ENCODE measurements at regions not wholly inside any gene's neighbourhood (a gene's known extent, or its start where the extent isn't known, plus 50 kb on each side); places are given as distances from the start of the nearest gene placed in this dataset.
"Not testable (repeated sequence)": the region's sequence is repeated elsewhere in the genome, so short reads cannot be mapped to it uniquely, and the experiment has no call there.

GRCh38 chr12:53872367-53872766 is 66.3 kb upstream of the HOXC13 start:
- Histone ChIP-seq H3K36me3 (no peaks in the 10 kb centered on the region), H3K4me1 (no peaks in the 10 kb centered on the region), H3K4me3 (no peak overlapping the region), H3K27me3 (peaks cover 0 to 44% (median 0%) of the 10 kb centered on the region in 4 donors), H3K9me3 (no peaks in the 10 kb centered on the region), H3K27ac (replicated peaks in 1 of 4) (no peak overlapping the region)
- intact Hi-C loops (cut with DNase I) = no loop called here
- no peak for TF ChIP-seq POLR2A (IDR thresholded peaks at IDR 0.05; ENCODE audit: low read depth)
- TF ChIP-seq CTCF (IDR thresholded peaks at IDR 0.05) = no peak
- no peak for TF ChIP-seq POLR2AphosphoS5 (IDR thresholded peaks at IDR 0.05)
- TF ChIP-seq EP300 (IDR thresholded peaks at IDR 0.05) = no peak
- 58% methylated on average over 2 of the region's 2 CpGs for WGBS
- no peak for DNase-seq (ENCODE audit: extremely low spot score)

- H3K27me3 ChIP-seq = peaks cover 0 to 21% (median 0%) of the 10 kb centered on the region in 4 donors
- H3K9me3 ChIP-seq; H3K4me3 ChIP-seq; H3K27ac ChIP-seq (replicated peaks in 1 of 4); H3K4me1 ChIP-seq; H3K36me3 ChIP-seq; intact Hi-C loops (cut with DNase I); DNase-seq (ENCODE audit: extremely low spot score): not testable (repeated sequence)
- 91% methylated on average over 3 of the region's 3 CpGs for WGBS
Observed at GRCh38 chr12:53877961-53878360, 60.7 kb upstream of the HOXC13 start.

GRCh38 chr12:53887006-53887405 is 51.6 kb upstream of the HOXC13 start:
- no peak overlapping the region for H3K27ac ChIP-seq (replicated peaks in 1 of 4)
- no peaks in the 10 kb centered on the region for H3K4me1 ChIP-seq
- H3K27me3 ChIP-seq = peaks cover 0 to 40% (median 0%) of the 10 kb centered on the region in 4 donors
- TF ChIP-seq CTCF (IDR thresholded peaks at IDR 0.05) (no peak), POLR2A (IDR thresholded peaks at IDR 0.05; ENCODE audit: low read depth) (no peak), POLR2AphosphoS5 (IDR thresholded peaks at IDR 0.05) (no peak), EP300 (IDR thresholded peaks at IDR 0.05) (no peak)
- no peaks in the 10 kb centered on the region for H3K36me3 ChIP-seq
- DNase-seq (ENCODE audit: extremely low spot score) = no peak
- no peak overlapping the region for H3K4me3 ChIP-seq
- WGBS = 49% methylated on average over 3 of the region's 3 CpGs
- no peaks in the 10 kb centered on the region for H3K9me3 ChIP-seq
- intact Hi-C loops (cut with DNase I) = no loop called here

GRCh38 chr12:53887881-53888280 is 50.8 kb upstream of the HOXC13 start:
- Histone ChIP-seq H3K27ac (replicated peaks in 1 of 4) (no peak overlapping the region), H3K4me3 (no peak overlapping the region), H3K4me1 (no peaks in the 10 kb centered on the region), H3K36me3 (no peaks in the 10 kb centered on the region), H3K9me3 (no peaks in the 10 kb centered on the region), H3K27me3 (peaks cover 0 to 45% (median 0%) of the 10 kb centered on the region in 4 donors)
- intact Hi-C loops (cut with DNase I) = no loop called here
- WGBS = 67% methylated on average over 2 of the region's 2 CpGs
- no peak for DNase-seq (ENCODE audit: extremely low spot score)
- TF ChIP-seq POLR2A (IDR thresholded peaks at IDR 0.05; ENCODE audit: low read depth) = no peak
- no peak for TF ChIP-seq EP300 (IDR thresholded peaks at IDR 0.05)
- no peak for TF ChIP-seq POLR2AphosphoS5 (IDR thresholded peaks at IDR 0.05)
- no peak for TF ChIP-seq CTCF (IDR thresholded peaks at IDR 0.05)

Small RNA genes in the stretch of these regions (small RNA-seq; reads per million reads assigned to genes)
- 0 reads per million in 3 donors for gene RN7SKP289

All from esophagus muscularis mucosa (tissue), 4 donors.